Stimulated activated CD4-positive, alpha-beta T cell treated with anti-CD3 and anti-CD28 coated beads, Interleukin-2, amount 100 ng/mL, for 24 hours (primary cell): ENCODE measurements at regions not wholly inside any gene's neighbourhood (a gene's known extent, or its start where the extent isn't known, plus 50 kb on each side); places are given as distances from the start of the nearest gene placed in this dataset.

Experiments used
- DNase-seq, 2 donors: peaks; one replicate each; pipeline ENCODE4 v3.0.0-alpha.2; 2020

- DNase-seq, result no peak
Observed at GRCh38 chr7:142389544-142389943, 131.7 kb upstream of the PRSS58 start.

- DNase-seq, result peak; percentile 41 to 52
Observed at GRCh38 chr7:142385491-142386340, 127.9 kb upstream of the PRSS58 start.

GRCh38 chr7:142384493-142384922 is 126.7 kb upstream of the PRSS58 start:
- DNase-seq, result peak; percentile 27 to 53

- peak; percentile 23 for DNase-seq
Observed at GRCh38 chr7:142383841-142384492, 126.1 kb upstream of the PRSS58 start.

GRCh38 chr7:142381727-142382390 is 124.0 kb upstream of the PRSS58 start:
- DNase-seq, result no peak

GRCh38 chr7:142380069-142380468 is 122.2 kb upstream of the PRSS58 start:
- no peak for DNase-seq

GRCh38 chr7:142379201-142379885 is 121.5 kb upstream of the PRSS58 start:
- DNase-seq, result no peak

- no peak for DNase-seq
Observed at GRCh38 chr7:142377567-142377966, 119.7 kb upstream of the PRSS58 start.

GRCh38 chr7:142376356-142376997 is 118.6 kb upstream of the PRSS58 start:
- no peak for DNase-seq

GRCh38 chr7:142375710-142376313 is 118.0 kb upstream of the PRSS58 start:
- DNase-seq, result no peak

GRCh38 chr7:142372727-142373126 is 114.9 kb upstream of the PRSS58 start:
- DNase-seq, result no peak

- DNase-seq, result no peak
Observed at GRCh38 chr7:142371586-142372377, 113.9 kb upstream of the PRSS58 start.

GRCh38 chr7:142365410-142365842 is 107.6 kb upstream of the PRSS58 start:
- no peak for DNase-seq

- no peak for DNase-seq
Observed at GRCh38 chr7:142364551-142364950, 106.7 kb upstream of the PRSS58 start.

GRCh38 chr7:142362349-142362748 is 104.5 kb upstream of the PRSS58 start:
- DNase-seq, result no peak

GRCh38 chr7:142359694-142360279 is 101.9 kb upstream of the PRSS58 start:
- no peak for DNase-seq

GRCh38 chr7:142357953-142358520 is 100.2 kb upstream of the PRSS58 start:
- peak; percentile 27 to 29 for DNase-seq

GRCh38 chr7:142356166-142356565 is 98.3 kb upstream of the PRSS58 start:
- DNase-seq, result no peak

- DNase-seq, result no peak
Observed at GRCh38 chr7:142355328-142355727, 97.5 kb upstream of the PRSS58 start.
